HEK293 (cell line): ENCODE measurements at regions not wholly inside any gene's neighbourhood (a gene's known extent, or its start where the extent isn't known, plus 50 kb on each side); places are given as distances from the start of the nearest gene placed in this dataset.
A peak's percentile ranks its signal among the peaks of the same experiment; 100 is the strongest.

Source experiments
- CTCF ChIA-PET: fragments of 350-600 bp; formaldehyde crosslinking; extraction: SDS; loops from one replicate; lab custom pipeline; 2021; ENCODE audit warnings: antibody characterized with exemption; lab: Yijun Ruan, JAX
- POLR2A ChIA-PET: fragments of 300-600 bp; formaldehyde crosslinking; extraction: SDS; loops from one replicate; lab custom pipeline; 2020; ENCODE audit warnings: antibody characterized with exemption, inconsistent platforms; lab: Yijun Ruan, JAX
- H3K27ac ChIP-seq: fragments of 200-500 bp; sonication (Bioruptor generic); 2 replicates; pipeline ENCODE4 v1.5.1; 2014; ENCODE audit warnings: low read depth, low read length, control low read depth, inconsistent platforms; ENCODE audit errors: extremely low read depth
- H3K36me3 ChIP-seq, 2 experiments: fragments of 200-500 bp in 1 of 2; sonication (Bioruptor generic) in 1 of 2; 1 replicate in 1 of 2; 2 replicates in 1 of 2; pipeline ENCODE4 v1.5.1; 2014 to 2017; ENCODE audit warnings: inconsistent platforms in 2 of 2, low read length in 2 of 2; ENCODE audit not compliant: control insufficient read depth in 2 of 2, insufficient read depth in 1 of 2
- H3K4me1 ChIP-seq: fragments of 200-500 bp; sonication (Bioruptor generic); 2 replicates; pipeline ENCODE4 v1.5.1; 2014; ENCODE audit warnings: mild to moderate bottlenecking, low read length, inconsistent platforms; ENCODE audit not compliant: control insufficient read depth, insufficient read depth
- H3K4me3 ChIP-seq: 2 replicates; pipeline ENCODE4 v1.5.1; 2011; ENCODE audit warnings: low read depth, mild to moderate bottlenecking, control low read depth, low read length, moderate library complexity
- H3K9me3 ChIP-seq: fragments of 200-500 bp; sonication (Bioruptor generic); 2 replicates; pipeline ENCODE4 v1.5.1; 2014; ENCODE audit warnings: low read depth, low read length, inconsistent platforms; ENCODE audit not compliant: control insufficient read depth, insufficient read depth
- GFI1B ChIP-seq: fragments of 450-650 bp; formaldehyde crosslinking; IDR thresholded peaks from 2 replicates; pipeline ENCODE4 v1.5.1; 2016; ENCODE audit warnings: missing biosample characterization, missing genetic modification characterization
- GLI2 ChIP-seq: fragments of 450-650 bp; formaldehyde crosslinking; IDR thresholded peaks from 2 replicates; pipeline ENCODE4; 2017; ENCODE audit warnings: missing biosample characterization, missing genetic modification characterization, low read depth, borderline replicate concordance
- KLF7 ChIP-seq: fragments of 450-650 bp; formaldehyde crosslinking; IDR thresholded peaks from 2 replicates; pipeline ENCODE4 v1.5.1; 2016; ENCODE audit warnings: missing biosample characterization, missing genetic modification characterization, borderline replicate concordance
- SP7 ChIP-seq: fragments of 450-650 bp; formaldehyde crosslinking; IDR thresholded peaks from 2 replicates; pipeline ENCODE4 v1.5.1; 2016; ENCODE audit warnings: missing biosample characterization, missing genetic modification characterization
- TCF7L2 ChIP-seq: IDR thresholded peaks from 2 replicates; pipeline ENCODE4 v1.6.1; 2011; ENCODE audit warnings: low read depth, mild to moderate bottlenecking, inconsistent platforms, low read length, moderate library complexity, borderline replicate concordance
- ZNF23 ChIP-seq: fragments of 450-650 bp; formaldehyde crosslinking; IDR thresholded peaks from 2 replicates; pipeline ENCODE4 v1.5.1; 2016; ENCODE audit warnings: missing biosample characterization, missing genetic modification characterization, borderline replicate concordance
- ZNF391 ChIP-seq: fragments of 450-650 bp; formaldehyde crosslinking; IDR thresholded peaks from 2 replicates; pipeline ENCODE4 v1.5.1; 2016; ENCODE audit warnings: low read depth, missing biosample characterization, missing genetic modification characterization, borderline replicate concordance
- ZNF394 ChIP-seq: fragments of 450-650 bp; formaldehyde crosslinking; IDR thresholded peaks from 2 replicates; pipeline ENCODE4 v1.5.1; 2016; ENCODE audit warnings: missing biosample characterization, missing genetic modification characterization, mild to moderate bottlenecking, moderate library complexity, borderline replicate concordance
- ZNF404 ChIP-seq: fragments of 450-650 bp; formaldehyde crosslinking; IDR thresholded peaks from 2 replicates; pipeline ENCODE4 v1.5.1; 2017; ENCODE audit warnings: missing biosample characterization, missing genetic modification characterization
- ZNF426 ChIP-seq: fragments of 450-650 bp; formaldehyde crosslinking; IDR thresholded peaks from 2 replicates; pipeline ENCODE4 v1.5.1; 2017; ENCODE audit warnings: missing biosample characterization, missing genetic modification characterization, mild to moderate bottlenecking, inconsistent platforms, moderate library complexity
- ZNF529 ChIP-seq: fragments of 450-650 bp; formaldehyde crosslinking; IDR thresholded peaks from 2 replicates; pipeline ENCODE4 v1.5.1; 2017; ENCODE audit warnings: missing genetic modification characterization, missing biosample characterization; ENCODE audit not compliant: insufficient replicate concordance
- ZNF549 ChIP-seq: fragments of 450-650 bp; IDR thresholded peaks from 2 replicates; pipeline ENCODE4 v1.5.1; 2018; ENCODE audit warnings: missing biosample characterization, missing genetic modification characterization, mild to moderate bottlenecking, inconsistent platforms, moderate library complexity
- ZNF585B ChIP-seq: fragments of 450-650 bp; formaldehyde crosslinking; IDR thresholded peaks from 2 replicates; pipeline ENCODE4 v1.5.1; 2016; ENCODE audit warnings: missing biosample characterization, missing genetic modification characterization
- ZNF654 ChIP-seq: fragments of 450-650 bp; formaldehyde crosslinking; IDR thresholded peaks from 2 replicates; pipeline ENCODE4 v1.5.1; 2016; ENCODE audit warnings: low read depth, missing biosample characterization, missing genetic modification characterization
- ZNF670 ChIP-seq: fragments of 450-650 bp; formaldehyde crosslinking; IDR thresholded peaks from 2 replicates; pipeline ENCODE4 v1.5.1; 2016; ENCODE audit warnings: missing biosample characterization, missing genetic modification characterization, low read depth
- ZNF747 ChIP-seq: fragments of 450-650 bp; formaldehyde crosslinking; IDR thresholded peaks from 2 replicates; pipeline ENCODE4 v1.5.1; 2016; ENCODE audit warnings: missing biosample characterization, missing genetic modification characterization
- ZXDB ChIP-seq: fragments of 450-650 bp; formaldehyde crosslinking; IDR thresholded peaks from 2 replicates; pipeline ENCODE4 v1.5.1; 2016; ENCODE audit warnings: missing biosample characterization, missing genetic modification characterization
- TF ChIP-seq, protein P1 (sequence below): fragments of 450-650 bp; formaldehyde crosslinking; IDR thresholded peaks from 2 replicates; pipeline ENCODE4 v1.5.1; 2016; ENCODE audit warnings: missing biosample characterization, missing genetic modification characterization
- TF ChIP-seq, protein P2 (sequence below): fragments of 450-650 bp; formaldehyde crosslinking; IDR thresholded peaks from 2 replicates; pipeline ENCODE4 v1.5.1; 2016; ENCODE audit warnings: missing biosample characterization, missing genetic modification characterization
- TF ChIP-seq, protein P3 (sequence below): fragments of 450-650 bp; formaldehyde crosslinking; IDR thresholded peaks from 2 replicates; pipeline ENCODE4 v1.5.1; 2016; ENCODE audit warnings: missing biosample characterization, missing genetic modification characterization
- TF ChIP-seq, protein P4 (sequence below): sonication (generic); formaldehyde crosslinking; IDR thresholded peaks from 2 replicates; pipeline ENCODE4 v1.8.1; 2022; ENCODE audit warnings: mild to moderate bottlenecking, moderate library complexity, missing genetic modification reagents

DNA sequence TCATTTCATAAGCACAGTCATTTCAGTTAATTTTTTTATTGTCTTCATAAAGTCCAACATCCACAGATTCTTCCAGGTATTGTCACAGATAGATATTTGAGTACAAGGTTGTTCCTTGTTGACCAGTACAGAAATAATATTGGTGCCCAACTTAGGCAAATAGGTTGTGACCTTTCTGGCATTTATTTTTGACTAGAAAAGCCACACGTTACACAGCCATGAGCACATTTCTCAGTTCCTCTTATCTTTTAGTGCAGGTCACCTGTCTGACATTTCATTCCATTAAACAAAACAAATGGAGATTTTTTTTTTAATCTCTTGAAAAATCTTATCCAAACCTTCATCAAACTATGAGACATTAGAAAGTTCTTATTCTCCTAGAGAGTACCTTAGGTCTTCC is 428.8 kb downstream of the ZNF521 start:
- Histone ChIP-seq H3K36me3 (no peaks in the 10 kb centered on the region), H3K27ac (no peak overlapping the region), H3K4me1 (no peaks in the 10 kb centered on the region), H3K9me3 (no peaks in the 10 kb centered on the region)
- ChIA-PET POLR2A (no interaction called here), CTCF (no interaction called here)
- TF ChIP-seq ZNF529 (tag by site-specific recombination) (no peak), ZNF404 (tag by site-specific recombination) (no peak), GLI2 (tag by site-specific recombination) (no peak), ZNF670 (no peak)
- TF ChIP-seq, all 188 proteins: peak for 0
- no peak overlapping the region for H3K4me3 ChIP-seq

DNA sequence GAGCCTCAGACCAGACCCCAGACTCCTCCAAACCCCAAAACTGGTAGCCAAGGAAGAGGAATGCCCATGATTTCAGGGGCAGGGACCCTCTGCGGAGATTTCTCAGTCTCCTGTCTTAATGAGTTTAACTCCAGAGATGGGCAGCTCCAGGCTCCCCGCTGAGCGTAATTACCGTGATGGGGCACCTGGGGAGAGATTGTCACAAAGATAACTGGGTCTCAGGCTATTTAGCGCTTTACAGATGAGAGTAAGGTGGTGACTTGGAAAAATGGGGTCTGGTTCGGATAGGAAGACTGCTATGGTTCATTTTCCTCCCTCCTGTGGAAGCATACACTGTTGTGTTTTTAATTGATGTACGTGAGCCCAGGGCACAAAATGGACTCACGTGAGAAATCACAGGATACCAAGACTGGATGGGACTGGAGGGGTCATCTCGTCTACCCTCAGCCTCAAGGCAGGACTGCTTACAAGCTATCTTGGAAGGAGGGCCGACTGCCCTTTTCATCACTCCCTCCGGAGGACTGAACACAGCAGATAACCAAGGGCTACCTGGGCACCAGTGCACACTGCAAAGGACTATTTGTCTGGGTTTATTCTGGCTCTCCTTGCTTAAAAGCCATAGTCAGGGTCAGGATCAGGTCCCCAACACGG is 427.8 kb downstream of the ZNF521 start:
- ChIA-PET CTCF (no interaction called here), POLR2A (no interaction called here)
- TF ChIP-seq ZNF747 (tag by site-specific recombination) (no peak), ZNF585B (tag by site-specific recombination) (no peak), GFI1B (no peak)
- TF ChIP-seq, protein P1, sequence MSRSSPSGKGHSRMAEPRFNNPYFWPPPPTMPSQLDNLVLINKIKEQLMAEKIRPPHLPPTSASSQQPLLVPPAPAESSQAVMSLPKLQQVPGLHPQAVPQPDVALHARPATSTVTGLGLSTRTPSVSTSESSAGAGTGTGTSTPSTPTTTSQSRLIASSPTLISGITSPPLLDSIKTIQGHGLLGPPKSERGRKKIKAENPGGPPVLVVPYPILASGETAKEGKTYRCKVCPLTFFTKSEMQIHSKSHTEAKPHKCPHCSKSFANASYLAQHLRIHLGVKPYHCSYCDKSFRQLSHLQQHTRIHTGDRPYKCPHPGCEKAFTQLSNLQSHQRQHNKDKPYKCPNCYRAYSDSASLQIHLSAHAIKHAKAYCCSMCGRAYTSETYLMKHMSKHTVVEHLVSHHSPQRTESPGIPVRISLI, result no peak
- TF ChIP-seq, protein P2, sequence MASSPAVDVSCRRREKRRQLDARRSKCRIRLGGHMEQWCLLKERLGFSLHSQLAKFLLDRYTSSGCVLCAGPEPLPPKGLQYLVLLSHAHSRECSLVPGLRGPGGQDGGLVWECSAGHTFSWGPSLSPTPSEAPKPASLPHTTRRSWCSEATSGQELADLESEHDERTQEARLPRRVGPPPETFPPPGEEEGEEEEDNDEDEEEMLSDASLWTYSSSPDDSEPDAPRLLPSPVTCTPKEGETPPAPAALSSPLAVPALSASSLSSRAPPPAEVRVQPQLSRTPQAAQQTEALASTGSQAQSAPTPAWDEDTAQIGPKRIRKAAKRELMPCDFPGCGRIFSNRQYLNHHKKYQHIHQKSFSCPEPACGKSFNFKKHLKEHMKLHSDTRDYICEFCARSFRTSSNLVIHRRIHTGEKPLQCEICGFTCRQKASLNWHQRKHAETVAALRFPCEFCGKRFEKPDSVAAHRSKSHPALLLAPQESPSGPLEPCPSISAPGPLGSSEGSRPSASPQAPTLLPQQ (tag by site-specific recombination), result no peak
- H3K36me3 ChIP-seq, result no peaks in the 10 kb centered on the region
- H3K4me3 ChIP-seq, result no peak overlapping the region
- no peaks in the 10 kb centered on the region for H3K9me3 ChIP-seq
- no peaks in the 10 kb centered on the region for H3K4me1 ChIP-seq
- no peak overlapping the region for H3K27ac ChIP-seq

DNA sequence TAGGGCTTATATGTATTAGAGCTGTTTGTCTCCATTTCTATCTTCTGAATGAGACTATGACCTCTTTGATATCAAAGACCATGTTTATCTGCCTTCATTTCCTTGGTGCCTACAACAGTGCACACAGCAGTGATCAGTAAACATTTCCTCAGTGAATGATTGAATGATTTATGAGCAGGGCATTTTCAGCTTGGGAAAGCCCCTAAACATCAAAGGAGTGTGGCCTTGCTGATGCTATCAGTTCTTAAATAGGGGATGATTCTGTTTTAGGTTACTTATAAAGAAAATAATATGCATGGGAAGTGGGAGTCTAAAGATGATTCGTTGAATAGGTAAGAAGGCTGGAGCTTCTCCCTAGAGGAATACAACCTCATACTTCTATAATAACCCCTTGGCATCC is 425.3 kb downstream of the ZNF521 start:
- Histone ChIP-seq H3K4me3 (no peak overlapping the region), H3K9me3 (no peaks in the 10 kb centered on the region), H3K4me1 (no peaks in the 10 kb centered on the region), H3K36me3 (no peaks in the 10 kb centered on the region), H3K27ac (no peak overlapping the region)
- TF ChIP-seq TCF7L2, result peak; percentile 64; the same call in 1 of the 2 replicates
- TF ChIP-seq, protein P3, sequence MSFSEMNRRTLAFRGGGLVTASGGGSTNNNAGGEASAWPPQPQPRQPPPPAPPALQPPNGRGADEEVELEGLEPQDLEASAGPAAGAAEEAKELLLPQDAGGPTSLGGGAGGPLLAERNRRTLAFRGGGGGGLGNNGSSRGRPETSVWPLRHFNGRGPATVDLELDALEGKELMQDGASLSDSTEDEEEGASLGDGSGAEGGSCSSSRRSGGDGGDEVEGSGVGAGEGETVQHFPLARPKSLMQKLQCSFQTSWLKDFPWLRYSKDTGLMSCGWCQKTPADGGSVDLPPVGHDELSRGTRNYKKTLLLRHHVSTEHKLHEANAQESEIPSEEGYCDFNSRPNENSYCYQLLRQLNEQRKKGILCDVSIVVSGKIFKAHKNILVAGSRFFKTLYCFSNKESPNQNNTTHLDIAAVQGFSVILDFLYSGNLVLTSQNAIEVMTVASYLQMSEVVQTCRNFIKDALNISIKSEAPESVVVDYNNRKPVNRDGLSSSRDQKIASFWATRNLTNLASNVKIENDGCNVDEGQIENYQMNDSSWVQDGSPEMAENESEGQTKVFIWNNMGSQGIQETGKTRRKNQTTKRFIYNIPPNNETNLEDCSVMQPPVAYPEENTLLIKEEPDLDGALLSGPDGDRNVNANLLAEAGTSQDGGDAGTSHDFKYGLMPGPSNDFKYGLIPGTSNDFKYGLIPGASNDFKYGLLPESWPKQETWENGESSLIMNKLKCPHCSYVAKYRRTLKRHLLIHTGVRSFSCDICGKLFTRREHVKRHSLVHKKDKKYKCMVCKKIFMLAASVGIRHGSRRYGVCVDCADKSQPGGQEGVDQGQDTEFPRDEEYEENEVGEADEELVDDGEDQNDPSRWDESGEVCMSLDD (tag by site-specific recombination), result no peak
- ChIA-PET POLR2A (no interaction called here), CTCF (no interaction called here)

DNA sequence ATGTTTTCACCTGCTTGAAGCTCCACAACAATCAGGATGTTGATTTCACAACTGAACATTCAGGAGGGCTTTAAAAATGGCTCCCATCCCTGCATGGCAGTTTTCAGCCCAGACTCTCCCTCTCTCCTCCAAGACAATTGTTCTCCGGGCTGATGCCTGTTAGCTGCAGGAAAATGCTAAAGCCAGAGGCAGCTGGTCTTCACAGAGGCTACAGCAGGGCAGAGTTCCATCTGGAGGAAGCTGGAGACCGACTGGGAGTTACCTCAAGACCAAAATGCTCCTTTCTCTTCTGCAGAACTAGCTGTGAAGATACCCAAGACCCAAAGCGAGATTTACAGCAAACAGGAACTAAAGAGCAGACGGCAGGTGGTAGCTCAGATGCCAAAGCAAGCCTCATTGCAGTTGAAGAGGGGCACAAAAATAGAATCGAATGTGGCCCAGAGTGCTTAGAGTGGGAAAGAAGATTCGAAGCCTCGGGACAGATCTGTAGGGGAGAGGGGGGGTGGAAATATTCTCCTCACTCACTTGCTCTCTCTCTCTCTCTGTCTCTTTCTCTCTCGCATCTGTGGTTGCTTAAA is 423.6 kb downstream of the ZNF521 start:
- Histone ChIP-seq H3K4me3 (no peak overlapping the region), H3K36me3 (no peaks in the 10 kb centered on the region), H3K27ac (no peak overlapping the region), H3K4me1 (no peaks in the 10 kb centered on the region), H3K9me3 (no peaks in the 10 kb centered on the region)
- CTCF ChIA-PET, result interaction anchor here (1.2 kb wide), 1 partner anchor 9 kb away, joined by 6 read pairs; no protein-coding TSS in a partner anchor
- POLR2A ChIA-PET, result no interaction called here
- TF ChIP-seq ZNF654 (tag by site-specific recombination), result no peak
- no peak for TF ChIP-seq ZNF426 (tag by site-specific recombination)
- no peak for TF ChIP-seq ZNF391 (tag by site-specific recombination)
- TF ChIP-seq ZNF394, result no peak
- TF ChIP-seq ZNF23 (tag by site-specific recombination), result no peak
- no peak for TF ChIP-seq KLF7 (tag by site-specific recombination)
- TF ChIP-seq ZNF549, result no peak
- no peak for TF ChIP-seq SP7 (tag by site-specific recombination)
- TF ChIP-seq, protein P4, sequence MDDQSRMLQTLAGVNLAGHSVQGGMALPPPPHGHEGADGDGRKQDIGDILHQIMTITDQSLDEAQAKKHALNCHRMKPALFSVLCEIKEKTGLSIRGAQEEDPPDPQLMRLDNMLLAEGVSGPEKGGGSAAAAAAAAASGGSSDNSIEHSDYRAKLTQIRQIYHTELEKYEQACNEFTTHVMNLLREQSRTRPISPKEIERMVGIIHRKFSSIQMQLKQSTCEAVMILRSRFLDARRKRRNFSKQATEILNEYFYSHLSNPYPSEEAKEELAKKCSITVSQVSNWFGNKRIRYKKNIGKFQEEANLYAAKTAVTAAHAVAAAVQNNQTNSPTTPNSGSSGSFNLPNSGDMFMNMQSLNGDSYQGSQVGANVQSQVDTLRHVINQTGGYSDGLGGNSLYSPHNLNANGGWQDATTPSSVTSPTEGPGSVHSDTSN (CRISPR knock-in tag), result no peak
- TF ChIP-seq ZXDB (tag by site-specific recombination), result no peak
